ELF-1 (cell line): ENCODE measurements at regions not wholly inside any gene's neighbourhood (a gene's known extent, or its start where the extent isn't known, plus 50 kb on each side); places are given as distances from the start of the nearest gene placed in this dataset.
"Not testable (repeated sequence)": the region's sequence is repeated elsewhere in the genome, so short reads cannot be mapped to it uniquely, and the experiment has no call there.

Experiments
- DNase-seq: peaks from one replicate; pipeline ENCODE4 v3.0.0-alpha.2; 2016; ENCODE audit warnings: low read depth, low spot score

DNA sequence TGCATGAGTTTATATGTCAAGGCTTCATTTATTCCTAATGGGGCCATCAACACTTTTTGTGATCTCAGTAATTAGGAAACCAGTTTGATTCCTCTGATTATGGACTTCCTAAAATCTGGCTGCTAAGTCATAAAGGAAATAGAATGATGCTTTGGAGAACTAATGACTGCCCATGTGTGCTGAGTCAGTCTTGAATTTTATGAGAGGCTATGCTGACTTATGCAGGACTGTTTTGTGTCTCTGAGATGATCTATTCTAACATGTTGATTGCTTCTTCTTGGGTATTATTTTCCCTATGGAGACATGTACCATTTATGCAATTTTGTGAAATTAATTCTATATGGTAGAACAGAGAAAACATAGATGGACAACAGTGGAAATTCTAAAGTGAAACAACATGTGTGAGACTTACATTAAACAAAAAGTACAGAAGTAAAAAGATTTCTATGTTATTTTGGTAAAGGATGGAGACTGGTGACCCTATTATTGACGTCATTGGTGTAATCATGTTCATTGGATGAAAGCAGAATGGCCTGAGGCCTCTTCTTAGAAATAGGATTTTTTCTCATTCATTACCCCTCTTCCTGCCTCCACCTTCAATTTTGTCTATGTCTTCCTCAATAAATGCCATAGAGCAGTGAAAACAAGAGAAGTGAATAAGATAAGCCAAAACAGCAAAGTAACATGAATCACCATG lies 1658.2 kb upstream of the PIK3C3 start:
- no peak for DNase-seq

DNA sequence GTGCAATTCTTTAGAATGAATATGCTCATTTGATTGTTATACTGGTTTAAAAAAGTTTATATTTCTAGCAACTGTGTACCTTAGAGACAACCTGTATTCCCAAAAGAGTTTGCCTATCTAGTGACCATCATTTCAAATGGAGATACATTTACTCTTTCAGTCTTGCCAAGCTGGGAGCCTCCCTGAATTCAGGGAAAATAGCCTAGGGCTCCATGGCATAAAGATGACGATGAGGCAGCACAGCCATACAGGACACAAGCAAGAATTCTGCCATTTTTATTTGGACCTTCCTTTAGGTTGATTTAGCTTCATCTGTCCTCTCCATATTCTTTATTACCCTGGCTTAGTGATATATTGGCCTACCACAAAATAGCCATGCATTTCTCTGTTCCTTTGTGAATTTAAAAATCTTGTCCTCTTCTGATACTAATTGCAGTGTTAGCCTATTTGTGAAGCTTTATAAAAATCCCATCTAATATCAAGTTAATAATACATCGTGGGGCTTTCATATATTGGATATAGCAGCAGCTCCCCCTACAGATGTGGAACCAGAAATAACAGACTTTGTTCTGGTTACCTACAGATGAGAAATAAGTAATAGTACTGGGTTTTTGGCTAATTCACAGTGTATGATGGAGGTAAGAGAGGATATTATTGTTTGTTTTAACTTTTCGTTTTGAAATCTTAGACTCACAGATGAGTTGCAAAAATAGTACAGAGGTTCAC lies 1661.9 kb upstream of the PIK3C3 start:
- DNase-seq: no peak

DNA sequence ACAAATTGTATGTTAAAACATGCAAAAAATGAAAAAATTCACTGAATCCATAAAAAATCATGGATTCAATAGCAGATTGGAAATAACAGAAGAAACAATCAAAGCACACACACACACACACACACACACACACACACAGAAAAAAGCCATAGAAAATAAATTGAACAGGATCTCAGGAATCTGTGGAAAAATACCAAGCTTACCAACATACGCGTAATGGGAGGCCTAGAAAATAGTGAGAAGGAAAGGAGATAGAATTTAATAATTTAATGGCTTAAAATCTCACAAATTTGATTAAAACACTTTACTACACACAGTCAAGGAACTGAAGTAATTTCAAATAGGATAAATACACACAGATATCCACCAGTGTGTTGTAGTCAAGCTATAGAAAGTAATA lies 1671.5 kb upstream of the PIK3C3 start:
- DNase-seq: no peak

DNA sequence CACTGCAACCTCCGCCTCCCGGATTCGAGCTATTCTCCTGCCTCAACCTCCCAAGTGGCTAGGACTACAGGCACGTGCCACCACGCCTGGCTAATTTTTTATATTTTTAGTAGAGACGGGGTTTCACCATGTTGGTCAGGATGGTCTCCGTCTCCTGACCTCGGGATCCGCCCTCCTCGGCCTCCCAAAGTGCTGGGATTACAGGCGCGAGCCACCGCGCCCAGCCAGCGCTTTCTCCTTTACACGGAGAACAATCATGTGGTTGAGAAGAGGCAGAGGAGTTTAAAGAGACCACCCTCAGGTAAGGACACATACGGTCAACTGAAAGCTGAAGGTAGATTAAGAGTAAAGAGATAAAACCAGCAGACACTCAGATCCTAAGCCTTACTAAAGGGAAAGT lies 1673.7 kb upstream of the PIK3C3 start:
- DNase-seq: not testable (repeated sequence)

DNA sequence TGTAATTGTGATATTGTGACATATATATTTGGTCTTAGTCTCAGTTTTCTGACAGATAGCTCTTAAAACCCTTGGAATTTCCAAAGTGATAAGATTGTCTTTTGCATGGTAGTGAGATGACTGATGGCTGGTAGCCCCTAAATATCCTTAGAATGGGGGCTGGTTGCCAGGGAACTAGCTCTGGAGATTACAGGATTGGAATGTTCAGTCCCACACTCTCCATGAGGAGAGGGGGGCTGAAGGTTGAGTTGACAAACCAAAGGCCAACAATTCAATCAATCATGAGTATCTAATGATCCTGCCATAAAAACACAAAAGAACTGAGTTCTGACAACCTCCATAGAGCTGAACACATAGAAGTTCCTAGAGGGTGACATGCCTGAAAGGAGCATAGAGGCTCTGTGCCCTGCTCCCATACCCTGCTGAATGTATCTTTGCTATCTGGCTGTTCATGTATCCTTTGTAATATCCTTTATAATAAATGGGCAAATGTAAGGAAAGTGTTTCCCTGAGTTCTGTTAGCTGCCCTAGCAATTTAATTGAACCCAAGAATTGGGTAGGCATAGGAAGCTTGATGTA lies 1680.3 kb upstream of the PIK3C3 start:
- DNase-seq: peak; percentile 7

DNA sequence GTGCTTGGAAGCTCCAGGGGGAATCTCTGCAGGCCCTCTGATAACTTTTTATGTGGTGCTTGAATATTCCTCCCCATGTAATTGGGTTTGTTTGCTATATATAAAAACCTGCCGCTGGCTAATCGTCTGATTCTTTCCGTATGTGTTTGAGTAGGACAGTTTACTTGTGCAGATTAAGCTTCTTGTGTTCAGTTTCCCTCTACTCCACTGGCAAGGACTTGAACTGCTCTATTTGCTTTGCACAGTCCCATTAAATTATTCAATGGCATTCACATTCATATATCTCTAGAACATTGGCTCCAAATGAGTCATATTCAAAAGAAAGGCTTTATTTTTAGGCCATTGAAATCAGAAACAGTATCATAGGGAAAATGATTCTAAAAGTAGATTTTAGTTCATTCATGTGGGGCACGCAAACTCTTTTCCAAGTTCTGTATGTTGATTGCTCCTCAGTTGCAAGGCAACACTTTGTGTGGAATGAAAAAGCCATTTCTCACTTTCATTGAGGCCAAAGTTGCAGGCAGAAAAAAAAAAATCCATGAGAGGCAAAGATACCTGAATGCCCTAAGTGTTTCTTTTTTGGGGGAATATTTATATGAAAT lies 1682.3 kb upstream of the PIK3C3 start:
- DNase-seq: no peak

DNA sequence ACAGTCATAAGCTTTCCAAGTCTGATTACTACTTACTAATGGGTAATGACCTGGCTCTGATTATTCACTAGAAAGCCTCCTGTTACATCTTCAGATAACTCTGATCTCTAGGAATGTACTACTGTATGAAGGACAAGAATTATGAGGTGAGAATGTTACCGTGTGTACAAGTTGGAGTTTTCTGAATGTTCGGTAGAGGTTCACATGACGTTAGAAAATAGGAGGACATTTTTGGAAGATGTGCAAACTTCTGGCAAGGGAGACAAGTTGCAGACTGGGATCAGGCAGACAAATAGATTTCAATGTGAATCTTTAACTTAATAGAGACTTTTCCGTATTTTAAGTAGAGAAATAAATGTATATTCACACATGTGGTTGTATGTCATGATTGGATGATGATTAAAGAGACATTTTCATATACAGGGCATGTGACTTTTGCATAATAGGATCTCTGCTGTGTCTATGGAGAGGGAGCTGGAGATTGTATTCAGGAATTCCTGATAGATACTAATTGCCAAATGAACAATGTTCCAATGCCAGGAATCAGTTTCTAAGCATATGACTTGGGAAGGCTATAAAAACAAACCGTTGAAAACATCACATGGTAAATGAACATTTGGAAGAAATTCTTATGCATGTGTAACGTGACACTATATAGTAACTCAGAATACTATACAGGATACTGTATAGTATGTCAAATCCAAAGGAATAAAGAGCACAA lies 1695.8 kb upstream of the PIK3C3 start:
- no peak for DNase-seq

DNA sequence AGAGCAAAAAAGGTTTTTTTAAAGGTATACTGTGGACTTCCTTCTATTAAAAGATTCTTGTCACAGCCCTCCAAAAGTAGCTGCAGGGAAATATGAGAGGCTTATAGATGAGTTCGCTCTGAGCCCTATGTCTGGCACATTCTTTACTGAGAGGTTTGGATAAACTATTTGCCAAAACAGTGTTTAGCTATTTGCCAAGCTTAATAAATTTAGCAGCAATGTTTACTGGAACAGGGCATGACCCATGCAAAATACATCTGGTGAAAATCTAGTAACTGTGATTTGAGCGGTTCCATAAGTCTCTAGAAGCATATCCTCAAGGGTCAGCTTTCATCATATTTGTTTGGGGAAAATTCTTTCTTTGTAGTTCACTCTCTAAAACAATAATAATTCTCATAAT lies 1696.7 kb upstream of the PIK3C3 start:
- DNase-seq: no peak

DNA sequence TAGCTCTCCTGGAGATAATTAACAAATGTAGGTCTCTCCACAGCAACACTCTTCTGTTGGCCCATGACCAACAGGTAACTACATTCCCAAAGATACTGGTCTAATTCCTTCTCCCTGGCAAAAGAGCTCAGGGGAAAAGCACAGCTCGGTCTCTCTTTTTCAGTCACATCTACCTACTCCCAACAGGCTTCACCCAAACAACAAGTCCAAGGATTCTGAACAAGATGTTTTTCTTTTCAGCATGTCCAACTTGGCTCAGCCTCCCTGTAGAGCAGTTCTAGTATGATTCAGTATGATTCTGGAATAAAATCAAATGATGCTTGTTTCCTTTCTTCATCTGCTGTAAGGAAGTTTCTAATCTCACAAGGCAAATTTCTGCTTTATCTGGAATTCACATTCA lies 1704.8 kb upstream of the PIK3C3 start:
- no peak for DNase-seq

DNA sequence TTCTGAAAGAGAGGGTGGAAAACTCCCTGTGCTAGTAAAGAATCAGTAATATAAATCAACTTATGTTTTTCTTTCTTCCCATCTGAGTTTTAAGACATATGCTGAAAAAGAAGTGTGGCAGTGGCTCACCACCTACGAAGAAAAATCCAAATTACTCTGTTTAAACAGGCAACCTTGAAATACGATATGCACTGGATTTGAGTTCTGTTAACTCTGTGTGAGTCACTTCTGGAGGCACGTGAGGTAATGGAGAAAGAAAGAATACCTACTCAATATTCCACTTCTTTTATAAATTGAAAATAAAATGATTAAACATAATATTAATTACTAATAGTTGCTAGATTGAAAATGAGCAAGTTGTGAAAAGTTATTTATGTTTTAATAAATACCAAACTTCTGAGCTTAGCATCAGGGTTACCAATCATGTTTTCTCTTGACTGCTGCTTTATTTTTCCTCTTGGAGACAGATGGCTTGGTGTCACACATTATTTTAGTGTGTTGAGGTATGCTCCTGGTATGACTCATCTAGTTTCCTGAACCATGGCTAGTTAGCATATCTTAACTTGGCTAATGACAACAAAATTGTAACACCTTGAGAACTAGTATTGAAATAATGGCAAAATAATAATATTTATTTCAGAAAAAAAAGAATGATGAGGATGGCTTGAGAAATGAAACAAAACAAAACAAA lies 1705.5 kb upstream of the PIK3C3 start:
- DNase-seq: no peak

DNA sequence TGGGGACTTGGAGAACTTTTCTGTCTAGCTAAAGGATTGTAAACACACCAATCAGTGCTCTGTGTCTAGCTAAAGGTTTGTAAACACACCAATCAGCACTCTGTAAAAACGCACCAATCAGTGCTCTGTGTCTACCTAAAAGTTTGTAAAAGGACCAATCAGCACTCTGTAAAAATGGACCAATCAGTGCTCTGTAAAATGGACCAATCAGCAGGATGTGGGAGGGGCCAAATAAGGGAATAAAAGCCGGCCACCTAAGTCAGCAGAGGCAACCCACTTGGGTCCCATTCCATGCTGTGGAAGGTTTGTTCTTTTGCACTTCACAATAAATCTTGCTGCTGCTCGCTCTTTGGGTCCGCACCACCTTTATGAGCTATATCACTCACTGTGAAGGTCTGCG lies 1709.4 kb upstream of the PIK3C3 start:
- not testable (repeated sequence) for DNase-seq

DNA sequence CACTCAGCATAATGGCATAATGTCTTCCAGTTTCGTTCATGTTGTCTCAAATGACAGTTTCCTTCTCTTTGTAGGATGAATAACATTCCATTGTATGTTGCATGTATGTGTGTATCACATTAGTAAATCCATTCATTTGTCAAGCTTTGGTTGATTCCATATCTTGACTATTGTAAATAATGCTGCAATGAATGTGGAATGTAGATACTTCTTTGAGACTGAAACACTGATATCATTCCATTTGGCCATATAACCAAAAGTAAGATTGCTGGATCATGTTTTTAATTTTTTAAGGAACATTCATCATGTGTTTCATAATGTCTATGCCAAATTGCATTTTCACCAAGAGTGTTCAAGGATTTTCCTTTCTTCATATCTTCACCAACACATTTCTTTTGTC lies 1711.4 kb upstream of the PIK3C3 start:
- no peak for DNase-seq

DNA sequence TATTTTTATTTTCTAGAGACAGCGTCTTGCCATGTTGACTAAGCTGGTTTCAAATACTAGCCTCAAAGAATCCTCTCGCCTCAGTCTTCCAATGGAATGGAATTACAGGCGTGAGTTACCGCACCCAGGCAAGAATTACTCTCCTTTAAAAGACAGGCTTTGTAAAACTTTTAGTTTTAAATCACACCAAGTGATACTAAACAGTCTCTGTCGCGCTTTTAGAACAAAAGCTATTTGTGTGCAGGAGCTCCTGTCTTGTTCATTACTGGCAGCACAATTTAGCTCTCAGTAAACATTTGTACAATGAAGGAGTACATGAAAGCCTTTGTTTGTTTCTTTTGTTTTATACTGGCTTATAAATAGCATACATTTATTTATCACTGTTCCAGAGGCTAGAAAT lies 1719.2 kb upstream of the PIK3C3 start:
- DNase-seq: no peak

DNA sequence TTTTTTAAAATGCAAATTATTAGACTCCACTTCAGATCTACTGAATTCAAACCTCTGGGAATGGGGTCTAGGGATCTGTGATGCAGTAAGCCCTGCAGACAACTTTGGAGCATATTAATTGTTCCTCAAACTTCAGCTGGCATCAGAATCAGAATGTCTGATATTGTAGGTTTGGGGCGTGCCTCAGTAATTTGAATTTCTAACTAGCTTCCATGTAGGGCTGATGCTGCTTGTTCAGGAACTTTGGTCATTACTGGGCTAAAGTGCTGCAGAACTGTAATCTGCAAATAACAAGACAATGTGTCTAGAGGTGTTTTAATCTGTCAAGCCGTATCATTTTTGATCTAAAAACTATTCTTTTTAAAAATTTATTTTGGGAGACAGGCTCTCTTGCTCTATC lies 1719.7 kb upstream of the PIK3C3 start:
- DNase-seq: no peak

DNA sequence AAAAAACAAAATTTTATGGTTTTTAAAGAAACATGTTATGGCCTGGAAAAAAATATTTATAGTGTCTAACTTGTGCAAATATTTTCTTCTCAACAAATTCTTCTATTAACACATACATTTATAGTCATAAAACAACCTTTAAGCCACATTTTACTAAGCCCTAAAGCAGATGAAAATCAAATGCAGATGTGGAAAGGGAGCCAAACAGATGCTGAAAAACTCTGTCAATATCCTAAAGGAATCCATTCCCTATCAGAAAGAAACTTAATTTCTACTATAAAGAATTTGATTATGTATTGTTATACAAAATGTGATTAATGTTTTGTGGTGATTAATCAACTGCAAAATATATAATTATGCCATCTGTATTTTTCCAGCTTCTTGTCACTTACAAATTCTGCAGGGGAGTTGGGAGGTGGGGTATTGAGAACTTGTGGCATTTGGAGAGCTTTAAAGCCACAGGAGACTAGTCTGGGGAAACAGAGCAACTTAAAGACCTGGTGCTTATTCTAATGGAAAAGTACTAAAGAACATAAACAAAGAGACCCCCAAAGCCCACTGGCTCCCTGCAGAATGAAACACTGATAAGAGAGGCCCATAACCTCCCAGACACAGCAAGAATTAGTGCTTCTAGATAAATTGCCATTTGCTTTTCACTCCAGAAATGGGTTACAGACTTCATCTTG lies 1721.0 kb upstream of the PIK3C3 start:
- DNase-seq: peak; percentile 19

DNA sequence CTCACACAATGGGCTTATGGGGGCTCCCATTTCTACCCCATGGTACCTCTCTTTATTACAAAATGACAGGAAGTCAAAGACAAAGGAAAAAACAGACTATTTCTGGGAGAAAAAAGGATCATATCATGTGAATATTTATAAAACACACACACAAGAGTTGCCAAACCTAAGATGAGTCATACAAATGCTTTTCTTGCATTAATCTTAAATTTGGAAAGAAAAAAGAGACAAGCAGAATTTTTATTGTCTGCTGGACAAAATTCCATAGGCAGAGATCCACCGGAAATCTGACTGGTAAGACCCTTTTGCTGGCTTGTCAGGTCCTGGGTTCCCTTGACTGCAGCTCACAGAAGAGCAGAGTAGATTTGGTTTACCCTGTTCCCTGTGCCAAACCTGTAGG lies 1732.3 kb upstream of the PIK3C3 start:
- DNase-seq: no peak

DNA sequence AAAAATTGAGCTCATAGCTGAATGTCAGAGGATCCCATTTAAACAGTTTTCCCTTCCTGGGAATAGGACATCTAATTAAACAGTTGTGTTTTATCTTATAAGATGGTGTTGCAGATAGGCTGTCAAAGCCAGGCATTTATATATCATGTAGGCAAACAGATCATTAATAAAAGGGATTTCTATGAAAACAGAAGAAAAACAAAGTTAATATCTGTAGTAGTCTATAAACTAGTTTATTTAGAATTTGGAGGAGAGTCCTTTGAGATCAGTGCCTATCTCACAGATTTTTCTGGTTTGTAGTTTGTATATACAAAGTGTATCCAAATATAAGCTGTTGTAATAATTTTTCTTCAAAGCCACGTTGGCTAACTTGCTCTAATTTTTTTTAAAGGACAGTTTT lies 1738.2 kb upstream of the PIK3C3 start:
- DNase-seq: no peak

DNA sequence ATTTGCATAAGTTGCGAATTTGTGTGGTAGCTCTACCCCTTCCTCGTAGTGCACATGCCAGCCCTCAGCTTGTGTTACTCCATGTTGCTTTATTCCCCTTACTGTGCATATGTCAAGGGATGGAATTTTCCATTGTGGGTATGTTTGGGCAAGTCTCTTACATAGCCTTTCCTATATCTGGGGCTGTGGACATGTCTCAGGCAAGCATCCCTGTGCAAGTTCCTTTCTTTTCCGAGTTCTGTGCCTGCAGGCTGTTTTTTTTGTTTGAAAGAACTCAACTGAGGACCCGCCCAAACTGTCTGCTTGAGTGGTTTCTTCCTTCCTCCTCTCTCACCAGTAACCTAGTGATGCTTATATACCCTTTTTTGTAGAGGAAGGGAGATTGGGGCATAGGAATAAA lies 1739.1 kb upstream of the PIK3C3 start:
- DNase-seq: peak; percentile 23

DNA sequence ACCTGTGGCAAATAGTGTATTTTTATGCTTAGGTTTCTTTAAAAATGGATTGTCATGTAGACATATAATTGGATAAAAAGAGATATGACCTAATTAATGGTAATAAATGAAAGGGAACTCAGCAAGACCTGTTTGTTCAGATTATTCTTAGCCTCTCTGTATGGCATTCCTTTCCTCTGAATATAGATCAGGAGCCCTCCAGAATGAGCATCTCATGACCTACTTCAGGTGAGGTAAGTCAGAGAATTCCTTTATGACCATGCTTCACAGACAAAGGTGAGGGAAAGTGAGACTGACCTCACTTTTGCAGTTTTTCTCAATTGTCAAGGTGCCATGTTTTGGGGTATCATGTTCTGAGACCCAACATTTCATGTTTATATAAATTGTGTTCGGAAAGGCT lies 1744.3 kb upstream of the PIK3C3 start:
- no peak for DNase-seq

DNA sequence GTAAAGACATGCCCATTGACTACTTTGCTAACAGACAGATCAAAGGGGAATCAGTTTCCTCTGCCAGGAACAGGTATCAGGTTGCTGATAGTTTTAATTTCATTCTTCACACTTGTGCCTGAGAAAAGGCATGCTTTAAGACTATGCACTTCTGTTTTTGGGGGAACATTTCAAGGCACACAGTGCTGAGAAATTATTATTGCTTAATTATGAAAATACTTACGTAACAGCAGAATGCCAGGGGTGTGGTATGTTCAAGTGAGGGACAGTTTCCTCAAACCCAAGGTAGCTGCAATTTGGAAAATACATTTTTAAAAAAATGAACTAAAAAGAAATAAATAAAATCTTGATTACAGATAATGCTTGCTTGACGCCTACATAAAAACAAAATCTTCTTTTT lies 1746.1 kb upstream of the PIK3C3 start:
- no peak for DNase-seq

DNA sequence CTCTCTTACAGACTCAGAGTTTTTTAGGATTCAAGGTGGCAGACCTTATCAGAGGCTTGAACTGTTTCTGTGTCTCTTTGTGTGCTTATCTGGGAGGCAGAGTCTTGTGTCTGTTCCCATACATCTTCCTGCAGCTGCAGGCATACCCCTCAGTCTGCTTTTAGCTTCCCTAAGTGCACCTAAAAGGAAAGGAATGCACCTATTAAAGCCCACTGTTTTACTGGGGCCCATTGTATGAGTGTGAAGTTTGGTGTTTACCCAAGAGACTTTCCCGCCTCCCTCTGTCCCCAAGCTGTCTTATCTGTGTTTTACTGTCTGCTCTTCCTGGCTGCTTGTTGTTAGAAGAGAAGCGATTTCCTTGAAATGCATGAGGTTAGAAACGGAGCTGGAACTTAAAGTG lies 1757.3 kb upstream of the PIK3C3 start:
- peak; percentile 68 for DNase-seq
